ENCODE measurements at regions not wholly inside any gene's neighbourhood (a gene's known extent, or its start where the extent isn't known, plus 50 kb on each side); places are given as distances from the start of the nearest gene placed in this dataset.
"Not testable (repeated sequence)": the region's sequence is repeated elsewhere in the genome, so short reads cannot be mapped to it uniquely, and the experiment has no call there.

GRCh38 chr10:53052521-53053164 is 280.1 kb upstream of the MBL2 start:
- DNase-seq: no peak

DNA sequence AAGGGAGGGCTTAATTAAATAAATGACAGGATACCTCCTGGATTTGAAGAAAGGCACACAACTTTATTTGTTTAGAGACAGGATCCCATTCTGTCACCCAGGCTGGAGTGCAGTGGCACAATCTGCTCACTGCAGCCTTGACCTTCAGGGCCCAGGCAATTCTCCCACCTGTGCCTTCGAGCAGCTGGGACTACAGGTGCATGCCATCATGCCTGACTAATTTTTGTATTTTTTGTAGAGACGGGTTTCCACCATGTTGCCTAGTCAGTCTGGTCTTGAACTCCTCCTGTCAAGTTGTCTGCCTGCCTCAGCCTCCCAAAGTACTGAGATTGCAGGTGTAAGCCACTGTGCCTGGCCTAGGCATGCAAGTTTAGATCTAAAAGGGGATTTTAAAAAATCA is 272.7 kb upstream of the MBL2 start:
- DNase-seq: no peak

DNA sequence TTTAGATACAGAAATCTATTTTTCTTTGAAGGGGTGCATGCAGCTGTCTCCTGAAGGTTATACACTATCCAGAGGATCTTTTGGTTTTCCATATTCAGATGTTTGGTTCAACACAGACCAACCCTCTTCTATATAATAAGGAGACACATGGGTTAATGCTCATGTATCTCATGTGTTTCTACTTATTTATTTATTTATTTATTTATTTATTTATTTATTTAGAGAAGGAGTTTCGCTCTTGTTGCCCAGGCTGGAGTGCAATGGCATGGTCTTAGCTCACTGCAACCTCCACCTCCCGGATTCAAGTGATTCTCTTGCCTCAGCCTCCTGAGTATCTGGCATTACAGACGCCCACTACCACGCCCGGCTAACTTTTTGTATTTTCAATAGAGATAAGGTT is 263.2 kb upstream of the MBL2 start:
- DNase-seq: not testable (repeated sequence)

GRCh38 chr10:53033396-53033795 is 260.8 kb upstream of the MBL2 start:
- DNase-seq: no peak

GRCh38 chr10:53029872-53030849 is 257.6 kb upstream of the MBL2 start:
- DNase-seq: not testable (repeated sequence)

- DNase-seq: no peak
Observed at GRCh38 chr10:53029449-53029848, 256.9 kb upstream of the MBL2 start.

GRCh38 chr10:53025765-53026164 is 253.2 kb upstream of the MBL2 start:
- not testable (repeated sequence) for DNase-seq

GRCh38 chr10:53025172-53025711 is 252.7 kb upstream of the MBL2 start:
- DNase-seq: no peak

DNA sequence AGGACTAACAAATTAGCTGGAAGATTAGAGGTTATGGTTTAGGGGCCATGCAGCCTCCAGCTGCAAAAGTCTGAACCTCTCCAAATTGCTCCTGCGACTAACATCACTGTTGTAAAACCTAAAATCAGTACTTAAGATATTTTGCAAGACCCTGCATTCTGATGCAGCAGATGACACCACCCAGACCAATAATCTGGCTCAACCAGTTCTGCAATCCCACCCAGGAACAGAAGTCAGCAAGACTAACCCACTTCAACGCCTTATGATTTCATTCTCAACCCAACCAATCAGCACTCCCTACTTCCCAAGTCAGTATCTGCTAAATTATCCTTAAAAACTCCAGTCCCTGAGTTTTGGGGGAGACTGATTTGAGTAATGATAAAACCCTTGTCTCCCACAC is 250.8 kb upstream of the MBL2 start:
- no peak for DNase-seq

- DNase-seq: no peak
Observed at GRCh38 chr10:53022611-53023088, 250.1 kb upstream of the MBL2 start.

GRCh38 chr10:53013201-53013810 is 240.7 kb upstream of the MBL2 start:
- no peak for DNase-seq

- DNase-seq: no peak
Observed at GRCh38 chr10:53009961-53010907, 237.7 kb upstream of the MBL2 start.

GRCh38 chr10:53007527-53007842 is 234.9 kb upstream of the MBL2 start:
- no peak for DNase-seq

DNA sequence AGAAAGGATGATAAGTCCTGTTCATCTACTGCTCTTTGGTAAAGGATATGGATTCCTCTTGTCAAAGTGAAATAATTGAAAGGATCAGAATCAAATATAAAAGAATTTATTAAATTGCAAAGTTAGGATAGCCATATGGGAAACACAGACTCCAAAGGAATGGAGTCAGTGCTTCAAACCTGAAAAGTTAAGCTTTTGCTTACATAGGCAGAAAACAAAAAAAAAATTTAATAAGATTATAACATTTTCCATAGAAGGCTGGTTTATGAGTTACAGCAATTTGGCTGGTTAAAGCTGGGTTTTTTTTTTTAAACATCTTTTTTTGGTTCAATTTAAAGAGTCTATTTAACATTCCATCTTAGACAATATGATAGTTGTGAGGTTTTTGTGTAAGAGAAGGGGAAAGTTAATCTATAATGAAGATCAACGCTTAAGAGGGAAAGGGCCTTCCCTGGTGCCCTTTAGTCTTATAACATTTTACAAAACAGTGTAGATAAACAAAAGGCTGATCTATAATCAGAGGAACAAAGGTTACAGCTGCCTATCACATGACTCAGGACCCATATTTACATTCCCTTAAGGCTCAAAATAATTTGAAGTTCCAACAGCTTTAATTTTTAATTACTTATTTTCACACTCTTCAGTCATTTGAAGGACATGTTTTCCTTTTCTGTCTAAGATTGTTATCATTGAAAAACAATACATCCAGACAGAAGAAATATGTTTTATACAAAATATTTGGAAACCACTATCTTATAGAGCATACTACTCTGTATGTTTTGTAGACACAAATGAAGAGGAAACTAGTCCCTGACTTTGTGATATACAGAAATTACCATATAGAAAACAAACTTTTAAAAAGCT is 234.3 kb upstream of the MBL2 start:
- DNase-seq: no peak

DNA sequence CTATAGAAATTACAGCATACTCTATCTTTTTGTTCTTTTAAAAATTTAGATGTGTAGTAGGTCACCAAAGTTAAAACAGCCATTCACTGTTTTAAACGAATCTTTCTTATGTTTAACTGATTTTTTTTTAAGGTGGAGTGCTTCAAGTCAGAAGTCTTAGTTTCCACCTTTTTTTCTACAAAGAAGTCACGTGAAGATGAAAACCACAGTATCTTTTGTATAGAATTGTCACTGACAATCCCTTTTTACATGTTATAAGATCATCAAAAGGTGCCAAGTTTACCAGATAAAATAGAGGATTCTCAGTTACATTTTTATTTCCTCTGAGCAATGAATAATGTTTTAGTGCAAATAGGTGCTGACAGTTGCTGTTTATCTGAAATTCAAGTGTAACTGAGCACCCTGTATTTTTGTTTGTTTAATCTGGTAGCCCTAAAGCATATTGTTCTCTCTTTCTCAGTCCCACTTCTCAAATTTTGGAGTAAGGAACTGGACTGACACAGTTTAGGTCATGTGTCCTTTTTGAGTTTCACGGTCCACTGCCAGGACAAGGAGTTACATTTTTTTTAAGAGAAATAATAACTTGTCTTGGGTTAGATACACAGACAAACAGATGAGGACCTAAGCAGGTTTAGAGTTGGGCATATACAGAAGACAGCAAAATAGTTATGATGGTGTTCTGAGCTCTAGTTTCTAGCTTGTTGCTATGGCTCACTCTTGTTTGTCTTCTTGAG is 233.2 kb upstream of the MBL2 start:
- DNase-seq: no peak

- no peak for DNase-seq
Observed at GRCh38 chr10:53003094-53003493, 230.5 kb upstream of the MBL2 start.

GRCh38 chr10:52999681-53000080 is 227.1 kb upstream of the MBL2 start:
- no peak for DNase-seq

DNA sequence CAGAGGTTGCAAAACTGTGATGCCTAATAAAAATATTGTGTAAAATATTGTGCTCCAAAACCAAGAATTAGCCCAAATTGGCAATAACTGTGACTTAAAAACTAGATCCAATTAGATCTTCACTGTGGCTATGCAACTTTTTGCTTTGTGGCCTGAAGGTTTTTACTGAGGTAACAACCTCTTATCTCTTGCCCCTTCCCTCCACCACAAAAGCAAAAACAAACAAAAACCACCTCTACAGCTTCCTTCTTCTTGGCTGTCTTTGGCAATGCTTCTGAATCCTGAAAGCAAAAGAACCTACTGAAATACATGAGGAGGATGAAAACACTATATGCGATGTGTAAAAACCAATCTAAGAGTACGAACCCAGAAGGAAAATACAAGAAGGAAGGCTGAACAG is 226.7 kb upstream of the MBL2 start:
- DNase-seq: no peak

DNA sequence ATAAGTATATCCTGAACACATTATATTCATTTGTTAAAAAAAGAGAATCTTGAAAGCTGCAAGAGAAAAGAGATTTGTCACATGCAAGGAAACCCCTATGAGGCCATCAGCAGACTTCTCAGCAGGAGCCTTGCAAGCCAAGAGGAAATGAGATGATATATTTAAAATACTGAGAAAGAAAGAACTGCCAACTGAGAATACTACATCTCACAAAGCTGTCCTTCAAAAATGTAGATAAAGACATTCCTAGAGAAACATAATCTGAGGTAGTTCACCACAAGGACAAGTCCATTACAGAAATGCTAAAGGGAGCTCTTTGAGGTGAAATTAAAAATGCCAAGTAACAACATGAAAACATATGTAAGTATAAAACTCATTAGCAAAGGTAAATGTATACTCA is 224.4 kb upstream of the MBL2 start:
- no peak for DNase-seq

- no peak for DNase-seq
Observed at GRCh38 chr10:52994370-52994769, 221.8 kb upstream of the MBL2 start.

- DNase-seq: no peak
Observed at GRCh38 chr10:52993109-52993508, 220.5 kb upstream of the MBL2 start.
